Breast epithelium (tissue), 3 donors: ENCODE measurements at regions not wholly inside any gene's neighbourhood (a gene's known extent, or its start where the extent isn't known, plus 50 kb on each side); places are given as distances from the start of the nearest gene placed in this dataset.

Experiments
- CTCF ChIP-seq, 3 donors: fragments of 450-650 bp; IDR thresholded peaks; one replicate each; pipeline ENCODE4 v1.5.1; 2016 to 2017; ENCODE audit warnings: antibody characterized with exemption in 3 of 3, mild to moderate bottlenecking in 3 of 3, moderate library complexity in 3 of 3
- POLR2A ChIP-seq: fragments of 450-650 bp; IDR thresholded peaks from one replicate; pipeline ENCODE4 v1.6.1; 2016; ENCODE audit warnings: antibody characterized with exemption, mild to moderate bottlenecking, moderate library complexity
- POLR2AphosphoS5 ChIP-seq, 3 donors: sonication (generic); formaldehyde crosslinking; IDR thresholded peaks; one replicate each; pipeline ENCODE4 v1.6.1; 2017; ENCODE audit warnings: antibody characterized with exemption in 3 of 3

- no peak for TF ChIP-seq CTCF (IDR thresholded peaks at IDR 0.05)
- no peak for TF ChIP-seq POLR2A
- TF ChIP-seq POLR2AphosphoS5 (IDR thresholded peaks at IDR 0.05): no peak
These were observed 359.2 kb upstream of the OBI1 start for GRCh38 chr13:79018166-79018565.
